GM18861 (cell line): ENCODE measurements at regions not wholly inside any gene's neighbourhood (a gene's known extent, or its start where the extent isn't known, plus 50 kb on each side); places are given as distances from the start of the nearest gene placed in this dataset.

Experiments
- ATAC-seq: cut with Tn5 transposase; IDR thresholded peaks from one replicate; pipeline ENCODE4 v1.9.1; 2021; ENCODE audit not compliant: unreplicated experiment

GRCh38 chr1:168865850-168866620, 137.0 kb upstream of the DPT start:
- ATAC-seq = no peak

- no peak for ATAC-seq
Observed at GRCh38 chr1:168867941-168868634, 139.1 kb upstream of the DPT start.

- no peak for ATAC-seq
Observed at GRCh38 chr1:168871531-168871930, 142.5 kb upstream of the DPT start.

- ATAC-seq = no peak
Observed at GRCh38 chr1:168875831-168876230, 146.8 kb upstream of the DPT start.

GRCh38 chr1:168876830-168877229, 147.8 kb upstream of the DPT start:
- ATAC-seq = no peak

GRCh38 chr1:168879896-168880734, 151.1 kb upstream of the DPT start:
- ATAC-seq = no peak

- ATAC-seq = no peak
Observed at GRCh38 chr1:168881656-168882260, 152.8 kb upstream of the DPT start.

- ATAC-seq = no peak
Observed at GRCh38 chr1:168887381-168887780, 158.4 kb upstream of the DPT start.

GRCh38 chr1:168888418-168888817, 159.4 kb upstream of the DPT start:
- ATAC-seq = no peak

- ATAC-seq = no peak
Observed at GRCh38 chr1:168892931-168893330, 163.9 kb upstream of the DPT start.

- no peak for ATAC-seq
Observed at GRCh38 chr1:168893359-168893801, 164.4 kb upstream of the DPT start.

- no peak for ATAC-seq
Observed at GRCh38 chr1:168894397-168894903, 165.4 kb upstream of the DPT start.

GRCh38 chr1:168897249-168897648, 168.2 kb upstream of the DPT start:
- ATAC-seq = no peak

- no peak for ATAC-seq
Observed at GRCh38 chr1:168903237-168903830, 174.3 kb upstream of the DPT start.

GRCh38 chr1:168905633-168906032, 176.6 kb upstream of the DPT start:
- ATAC-seq = no peak

GRCh38 chr1:168906367-168906766, 177.4 kb upstream of the DPT start:
- no peak for ATAC-seq

- no peak for ATAC-seq
Observed at GRCh38 chr1:168907053-168907452, 178.0 kb upstream of the DPT start.

GRCh38 chr1:168907786-168908348, 178.9 kb upstream of the DPT start:
- ATAC-seq = no peak

GRCh38 chr1:168910403-168910802, 181.4 kb upstream of the DPT start:
- no peak for ATAC-seq

GRCh38 chr1:168911370-168911769, 182.4 kb upstream of the DPT start:
- ATAC-seq = no peak
